ENCODE measurements at regions not wholly inside any gene's neighbourhood (a gene's known extent, or its start where the extent isn't known, plus 50 kb on each side); places are given as distances from the start of the nearest gene placed in this dataset.
"Not testable (repeated sequence)": the region's sequence is repeated elsewhere in the genome, so short reads cannot be mapped to it uniquely, and the experiment has no call there.

GRCh38 chr6:139960671-139961070 lies 586.2 kb upstream of the CITED2 start:
- H3K4me1 ChIP-seq (ENCODE audit: control insufficient read depth, insufficient read depth, low read length), result peaks cover 8% of the 10 kb centered on the region

GRCh38 chr6:139955366-139956155 lies 581.1 kb upstream of the CITED2 start:
- Mint-ChIP-seq H3K27ac (no peak overlapping the region), H3K36me3 (ENCODE audit: low read depth) (no peaks in the 10 kb centered on the region), H3K4me3 (no peak overlapping the region), H3K4me1 (peaks cover 7% of the 10 kb centered on the region), H3K9me3 (peaks cover 10% of the 10 kb centered on the region), H3K27me3 (ENCODE audit: insufficient read depth) (no peaks in the 10 kb centered on the region)
- no peaks in the 10 kb centered on the region for H3K9me3 ChIP-seq (ENCODE audit: control insufficient read depth, low read length)
- no peak overlapping the region for H3K27ac ChIP-seq (ENCODE audit: low read depth, low read length)
- 92 to 100% methylated on average over 1 to 2 of the region's 2 CpGs for WGBS, 2 experiments (ENCODE audit: insufficient coverage in 1 of 2, insufficient read length in 1 of 2)
- no peak for TF ChIP-seq CTCF (conservative IDR thresholded peaks at IDR 0.05)
- H3K27me3 ChIP-seq (ENCODE audit: control insufficient read depth, insufficient read depth, low read length, poor library complexity, severe bottlenecking), result no peaks in the 10 kb centered on the region
- H3K36me3 ChIP-seq (ENCODE audit: control insufficient read depth, insufficient read depth, low read length), result no peaks in the 10 kb centered on the region
- DNase-seq, result no peak
- H3K9ac ChIP-seq (ENCODE audit: extremely low read depth, low read length, poor library complexity, severe bottlenecking), result no peak overlapping the region
- no peak overlapping the region for H3K4me3 ChIP-seq (ENCODE audit: low read length)
- no peaks in the 10 kb centered on the region for H3K4me1 ChIP-seq (ENCODE audit: control insufficient read depth, insufficient read depth, low read length)

More at GRCh38 chr6:139960671-139961070, 586.2 kb upstream of the CITED2 start:
- H3K4me1 Mint-ChIP-seq, result peaks cover 16% of the 10 kb centered on the region
- Histone ChIP-seq H3K4me3 (ENCODE audit: low read length) (no peak overlapping the region), H3K9me3 (ENCODE audit: control insufficient read depth, low read length) (no peaks in the 10 kb centered on the region), H3K9ac (ENCODE audit: extremely low read depth, low read length, poor library complexity, severe bottlenecking) (no peak overlapping the region), H3K36me3 (ENCODE audit: control insufficient read depth, insufficient read depth, low read length) (no peaks in the 10 kb centered on the region), H3K27me3 (ENCODE audit: control insufficient read depth, insufficient read depth, low read length, poor library complexity, severe bottlenecking) (no peaks in the 10 kb centered on the region), H3K27ac (ENCODE audit: low read depth, low read length) (no peak overlapping the region)
- no peaks in the 10 kb centered on the region for H3K27me3 Mint-ChIP-seq (ENCODE audit: insufficient read depth)
- peaks cover under 1% of the 10 kb centered on the region for H3K9me3 Mint-ChIP-seq
- H3K4me3 Mint-ChIP-seq, result no peak overlapping the region
- no peak for DNase-seq
- no peak for TF ChIP-seq CTCF (conservative IDR thresholded peaks at IDR 0.05)
- WGBS, 2 experiments (ENCODE audit: insufficient coverage in 1 of 2, insufficient read length in 1 of 2), result 100% methylated on average over 2 of the region's 2 CpGs; no CpG with 5 or more reads in 1 of the 2 experiments
- H3K36me3 Mint-ChIP-seq (ENCODE audit: low read depth), result no peaks in the 10 kb centered on the region
- no peak overlapping the region for H3K27ac Mint-ChIP-seq

- no peak overlapping the region for H3K27ac ChIP-seq (ENCODE audit: low read depth, low read length)
- H3K4me3 ChIP-seq (ENCODE audit: low read length), result no peak overlapping the region
- no peak overlapping the region for H3K9ac ChIP-seq (ENCODE audit: extremely low read depth, low read length, poor library complexity, severe bottlenecking)
- H3K4me1 ChIP-seq (ENCODE audit: control insufficient read depth, insufficient read depth, low read length), result no peaks in the 10 kb centered on the region
- Mint-ChIP-seq H3K9me3 (peaks cover 14% of the 10 kb centered on the region), H3K27ac (no peak overlapping the region), H3K27me3 (ENCODE audit: insufficient read depth) (no peaks in the 10 kb centered on the region), H3K4me1 (peaks cover 7% of the 10 kb centered on the region), H3K36me3 (ENCODE audit: low read depth) (no peaks in the 10 kb centered on the region), H3K4me3 (no peak overlapping the region)
- DNase-seq, result no peak
- no peaks in the 10 kb centered on the region for H3K36me3 ChIP-seq (ENCODE audit: control insufficient read depth, insufficient read depth, low read length)
- no peak for TF ChIP-seq CTCF (conservative IDR thresholded peaks at IDR 0.05)
- H3K9me3 ChIP-seq (ENCODE audit: control insufficient read depth, low read length), result peaks cover 2% of the 10 kb centered on the region
- H3K27me3 ChIP-seq (ENCODE audit: control insufficient read depth, insufficient read depth, low read length, poor library complexity, severe bottlenecking), result no peaks in the 10 kb centered on the region
These were observed 580.1 kb upstream of the CITED2 start for GRCh38 chr6:139954463-139955071.

GRCh38 chr6:139953780-139954179 lies 579.3 kb upstream of the CITED2 start:
- peaks cover 18% of the 10 kb centered on the region for H3K9me3 Mint-ChIP-seq
- not testable (repeated sequence) for H3K36me3 Mint-ChIP-seq (ENCODE audit: low read depth); H3K4me1 Mint-ChIP-seq; H3K36me3 ChIP-seq (ENCODE audit: control insufficient read depth, insufficient read depth, low read length); H3K9me3 ChIP-seq (ENCODE audit: control insufficient read depth, low read length); H3K27me3 Mint-ChIP-seq (ENCODE audit: insufficient read depth); H3K27ac ChIP-seq (ENCODE audit: low read depth, low read length); H3K4me1 ChIP-seq (ENCODE audit: control insufficient read depth, insufficient read depth, low read length); H3K4me3 ChIP-seq (ENCODE audit: low read length); H3K27me3 ChIP-seq (ENCODE audit: control insufficient read depth, insufficient read depth, low read length, poor library complexity, severe bottlenecking); H3K9ac ChIP-seq (ENCODE audit: extremely low read depth, low read length, poor library complexity, severe bottlenecking); H3K4me3 Mint-ChIP-seq; H3K27ac Mint-ChIP-seq; DNase-seq
- WGBS, 2 experiments (ENCODE audit: insufficient coverage in 1 of 2, insufficient read length in 1 of 2), result 91 to 95% methylated on average over 3 to 11 of the region's 11 CpGs

Data from endodermal cell (in vitro differentiated cells).